ENCODE measurements at regions not wholly inside any gene's neighbourhood (a gene's known extent, or its start where the extent isn't known, plus 50 kb on each side); places are given as distances from the start of the nearest gene placed in this dataset.

DNA sequence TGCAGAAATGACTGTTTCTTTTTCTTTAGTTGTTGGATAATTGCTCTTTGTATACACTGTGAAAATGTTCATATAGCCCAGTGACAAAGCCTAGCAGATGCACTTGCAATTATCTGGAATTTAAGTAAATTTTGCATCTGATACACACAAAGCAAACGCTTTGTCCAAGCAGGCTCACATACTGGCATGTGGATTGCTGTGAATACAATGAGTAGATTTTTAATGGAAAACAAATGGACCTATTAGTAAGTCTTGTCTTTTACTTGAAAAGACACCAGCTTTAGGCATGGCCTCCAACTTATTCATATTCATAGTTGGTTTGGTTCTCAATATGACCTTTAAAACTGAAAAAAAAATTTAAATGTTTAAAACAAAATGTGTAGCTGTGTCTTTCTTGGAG lies 1299.8 kb upstream of the WWC1 start:
- TF ChIP-seq, protein P1, sequence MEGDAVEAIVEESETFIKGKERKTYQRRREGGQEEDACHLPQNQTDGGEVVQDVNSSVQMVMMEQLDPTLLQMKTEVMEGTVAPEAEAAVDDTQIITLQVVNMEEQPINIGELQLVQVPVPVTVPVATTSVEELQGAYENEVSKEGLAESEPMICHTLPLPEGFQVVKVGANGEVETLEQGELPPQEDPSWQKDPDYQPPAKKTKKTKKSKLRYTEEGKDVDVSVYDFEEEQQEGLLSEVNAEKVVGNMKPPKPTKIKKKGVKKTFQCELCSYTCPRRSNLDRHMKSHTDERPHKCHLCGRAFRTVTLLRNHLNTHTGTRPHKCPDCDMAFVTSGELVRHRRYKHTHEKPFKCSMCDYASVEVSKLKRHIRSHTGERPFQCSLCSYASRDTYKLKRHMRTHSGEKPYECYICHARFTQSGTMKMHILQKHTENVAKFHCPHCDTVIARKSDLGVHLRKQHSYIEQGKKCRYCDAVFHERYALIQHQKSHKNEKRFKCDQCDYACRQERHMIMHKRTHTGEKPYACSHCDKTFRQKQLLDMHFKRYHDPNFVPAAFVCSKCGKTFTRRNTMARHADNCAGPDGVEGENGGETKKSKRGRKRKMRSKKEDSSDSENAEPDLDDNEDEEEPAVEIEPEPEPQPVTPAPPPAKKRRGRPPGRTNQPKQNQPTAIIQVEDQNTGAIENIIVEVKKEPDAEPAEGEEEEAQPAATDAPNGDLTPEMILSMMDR (IDR thresholded peaks at IDR 0.05): no peak
- Histone ChIP-seq H3K9me3 (replicated peaks in 1 of 2; ENCODE audit: control insufficient read depth in 1 of 2, insufficient read depth in 1 of 2, low read length in 2 of 2) (no peaks in the 10 kb centered on the region), H3K27ac (ENCODE audit: low read depth in 1 of 2, low read length in 2 of 2) (no peak overlapping the region), H2AFZ (ENCODE audit: insufficient read depth, low read depth, low read length, poor library complexity, severe bottlenecking) (no peak overlapping the region), H3K4me3 (replicated peaks in 1 of 3; ENCODE audit: low read depth in 2 of 3, low read length in 3 of 3) (no peak overlapping the region), H3K4me1 (ENCODE audit: control insufficient read depth in 1 of 2, insufficient read depth in 2 of 2, low read length in 2 of 2) (no peaks in the 10 kb centered on the region), H3K9ac (ENCODE audit: insufficient read depth, low read length, poor library complexity, severe bottlenecking) (no peak overlapping the region), H3K79me2 (ENCODE audit: insufficient read depth, low read length) (no peaks in the 10 kb centered on the region), H3K4me2 (replicated peaks; ENCODE audit: extremely low read depth, low read length, poor library complexity, severe bottlenecking) (no peak overlapping the region), H4K20me1 (ENCODE audit: insufficient read depth, low read length) (no peaks in the 10 kb centered on the region), H3K36me3 (replicated peaks in 1 of 2; ENCODE audit: control insufficient read depth in 1 of 2, insufficient read depth in 2 of 2, low read length in 2 of 2) (no peaks in the 10 kb centered on the region), H3K27me3 (ENCODE audit: control insufficient read depth in 2 of 2, insufficient read depth in 2 of 2, low read length in 2 of 2) (no peaks in the 10 kb centered on the region)
- Mint-ChIP-seq H3K9me3 (peaks cover 0 to 3% (median 0%) of the 10 kb centered on the region in 7 donors), H3K36me3 (no peaks in the 10 kb centered on the region), H3K4me3 (no peak overlapping the region), H3K27ac (no peak overlapping the region), H3K4me1 (no peaks in the 10 kb centered on the region), H3K27me3 (ENCODE audit: low read depth in 3 of 3) (peaks cover 1 to 5% (median 3%) of the 10 kb centered on the region in 3 donors)
- intact Hi-C loops (cut with micrococcal nuclease): no loop called here
- DNase-seq: no peak
- WGBS (ENCODE audit: insufficient coverage): no CpG with 5 or more reads among the region's 1 CpG

DNA sequence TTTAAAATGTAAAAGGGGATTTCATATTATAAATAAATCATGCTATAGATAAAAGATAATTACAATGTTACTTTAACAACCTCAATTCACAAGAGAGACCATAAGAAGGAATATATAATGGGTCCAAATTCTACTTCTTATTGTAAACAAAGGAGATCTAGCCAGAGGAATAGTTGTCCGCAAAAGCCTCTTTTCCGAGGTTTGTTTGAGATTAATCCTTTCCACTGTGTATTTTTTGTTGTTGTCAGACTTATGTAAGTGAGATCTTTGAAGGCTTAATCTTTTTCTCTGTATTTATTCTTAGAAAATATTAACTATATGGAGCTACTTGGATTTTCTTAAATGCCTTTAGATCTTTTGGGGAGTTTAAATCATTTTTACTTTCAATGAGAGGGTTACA lies 1299.3 kb upstream of the WWC1 start:
- Mint-ChIP-seq H3K4me3 (no peak overlapping the region), H3K9me3 (peaks cover 0 to 3% (median 0%) of the 10 kb centered on the region in 7 donors), H3K36me3 (no peaks in the 10 kb centered on the region), H3K27me3 (ENCODE audit: low read depth in 3 of 3) (peaks cover 1 to 5% (median 3%) of the 10 kb centered on the region in 3 donors), H3K4me1 (no peaks in the 10 kb centered on the region), H3K27ac (no peak overlapping the region)
- no peaks in the 10 kb centered on the region for H3K9me3 ChIP-seq (replicated peaks in 1 of 2; ENCODE audit: control insufficient read depth in 1 of 2, insufficient read depth in 1 of 2, low read length in 2 of 2)
- H3K9ac ChIP-seq (ENCODE audit: insufficient read depth, low read length, poor library complexity, severe bottlenecking): no peak overlapping the region
- no peaks in the 10 kb centered on the region for H3K79me2 ChIP-seq (ENCODE audit: insufficient read depth, low read length)
- no CpG with 5 or more reads among the region's 2 CpGs for WGBS (ENCODE audit: insufficient coverage)
- no peak overlapping the region for H3K4me3 ChIP-seq (replicated peaks in 1 of 3; ENCODE audit: low read depth in 2 of 3, low read length in 3 of 3)
- no peak overlapping the region for H3K27ac ChIP-seq (ENCODE audit: low read depth in 1 of 2, low read length in 2 of 2)
- intact Hi-C loops (cut with micrococcal nuclease): no loop called here
- no peak overlapping the region for H3K4me2 ChIP-seq (replicated peaks; ENCODE audit: extremely low read depth, low read length, poor library complexity, severe bottlenecking)
- no peak overlapping the region for H2AFZ ChIP-seq (ENCODE audit: insufficient read depth, low read depth, low read length, poor library complexity, severe bottlenecking)
- TF ChIP-seq, protein P1 (IDR thresholded peaks at IDR 0.05): no peak
- no peaks in the 10 kb centered on the region for H3K36me3 ChIP-seq (replicated peaks in 1 of 2; ENCODE audit: control insufficient read depth in 1 of 2, insufficient read depth in 2 of 2, low read length in 2 of 2)
- no peaks in the 10 kb centered on the region for H3K27me3 ChIP-seq (ENCODE audit: control insufficient read depth in 2 of 2, insufficient read depth in 2 of 2, low read length in 2 of 2)
- no peaks in the 10 kb centered on the region for H4K20me1 ChIP-seq (ENCODE audit: insufficient read depth, low read length)
- H3K4me1 ChIP-seq (ENCODE audit: control insufficient read depth in 1 of 2, insufficient read depth in 2 of 2, low read length in 2 of 2): no peaks in the 10 kb centered on the region
- DNase-seq: no peak

Measured in CD14-positive monocyte (primary cell).